Mammary epithelial cell (primary cell): ENCODE measurements at regions not wholly inside any gene's neighbourhood (a gene's known extent, or its start where the extent isn't known, plus 50 kb on each side); places are given as distances from the start of the nearest gene placed in this dataset.

ENCODE experiments used
- CTCF ChIP-seq, 2 donors: IDR thresholded peaks in 1 of 2; conservative IDR thresholded peaks in 1 of 2; 2 replicates each; pipeline ENCODE4 v1.5.1; 2011 to 2012; ENCODE audit warnings: inconsistent platforms in 2 of 2, low read length in 2 of 2, mild to moderate bottlenecking in 2 of 2, control low read depth in 1 of 2, low read depth in 1 of 2; ENCODE audit not compliant: insufficient read depth in 1 of 2; ENCODE audit errors: extremely low read depth in 1 of 2
- EZH2 ChIP-seq: IDR thresholded peaks from 2 replicates; pipeline ENCODE4 v1.6.1; 2012; ENCODE audit warnings: low read length, inconsistent platforms, borderline replicate concordance

DNA sequence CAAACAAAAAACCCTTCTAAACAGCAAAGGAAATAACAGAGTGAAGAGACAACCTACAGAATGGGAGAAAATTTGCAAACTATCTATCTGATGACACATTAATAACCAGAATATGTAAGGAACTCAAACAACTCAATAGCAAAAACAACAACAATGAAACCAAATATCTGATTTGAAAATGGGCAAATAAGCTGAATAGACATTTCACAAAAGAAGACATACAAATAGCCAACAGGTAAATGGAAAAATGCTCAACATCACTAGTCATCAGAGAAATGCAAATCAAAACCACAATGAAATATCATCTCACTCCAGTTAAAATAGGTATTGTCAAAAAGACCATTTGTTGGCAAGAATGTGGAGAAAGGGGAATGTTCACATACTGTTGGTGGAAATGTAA lies 57.6 kb upstream of the RC3H1 start:
- TF ChIP-seq CTCF (conservative IDR thresholded peaks at IDR 0.05 in 1 of 2, IDR thresholded peaks at IDR 0.05 in 1 of 2; ENCODE audit: extremely low read depth in 1 of 2, insufficient read depth in 1 of 2, low read depth in 1 of 2, low read length in 2 of 2) = no peak
- TF ChIP-seq EZH2 = no peak
